ENCODE measurements at regions not wholly inside any gene's neighbourhood (a gene's known extent, or its start where the extent isn't known, plus 50 kb on each side); places are given as distances from the start of the nearest gene placed in this dataset.

DNA sequence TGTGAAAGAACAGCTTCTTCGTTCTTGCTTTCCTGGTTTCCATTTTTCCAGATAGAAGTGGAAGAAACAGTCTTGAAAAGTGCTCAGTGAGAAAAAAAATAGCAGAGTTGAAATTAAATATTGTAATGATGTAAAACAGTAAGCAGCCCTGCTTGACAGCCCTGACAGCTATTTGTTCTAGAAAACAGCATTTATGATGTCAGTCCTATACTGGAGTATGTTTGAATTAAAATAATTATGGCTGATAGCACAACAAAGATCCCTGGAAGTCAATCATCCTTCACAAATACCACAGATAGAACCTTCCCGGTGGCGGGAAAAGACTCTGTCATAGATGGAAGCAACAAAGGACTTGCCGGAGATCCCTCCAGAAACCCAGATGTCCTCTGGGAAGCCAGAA, 298.0 kb upstream of the TNRC6C start:
- POLR2A ChIA-PET = no interaction called here
- CTCF ChIA-PET = no interaction called here

DNA sequence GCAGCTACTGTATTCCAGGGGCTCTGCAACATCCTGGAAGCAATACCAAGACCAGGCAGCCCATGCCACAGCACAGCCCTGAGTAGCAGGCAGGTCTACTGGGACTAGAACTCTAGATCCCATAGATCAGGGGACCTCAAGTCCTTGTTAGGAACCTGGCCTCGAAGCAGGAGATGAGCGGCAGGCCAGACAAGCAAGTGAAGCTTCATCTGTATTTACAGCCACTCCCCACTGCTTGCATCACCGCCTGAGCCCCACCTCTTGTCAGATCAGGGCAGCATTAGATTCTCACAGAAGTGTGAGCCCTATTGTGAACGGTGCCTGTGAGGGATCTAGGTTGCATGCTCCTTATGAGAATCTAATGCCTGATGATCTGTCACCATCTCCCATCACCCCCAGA, 295.7 kb upstream of the TNRC6C start:
- TF ChIP-seq, protein P1, sequence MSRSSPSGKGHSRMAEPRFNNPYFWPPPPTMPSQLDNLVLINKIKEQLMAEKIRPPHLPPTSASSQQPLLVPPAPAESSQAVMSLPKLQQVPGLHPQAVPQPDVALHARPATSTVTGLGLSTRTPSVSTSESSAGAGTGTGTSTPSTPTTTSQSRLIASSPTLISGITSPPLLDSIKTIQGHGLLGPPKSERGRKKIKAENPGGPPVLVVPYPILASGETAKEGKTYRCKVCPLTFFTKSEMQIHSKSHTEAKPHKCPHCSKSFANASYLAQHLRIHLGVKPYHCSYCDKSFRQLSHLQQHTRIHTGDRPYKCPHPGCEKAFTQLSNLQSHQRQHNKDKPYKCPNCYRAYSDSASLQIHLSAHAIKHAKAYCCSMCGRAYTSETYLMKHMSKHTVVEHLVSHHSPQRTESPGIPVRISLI (tag by site-specific recombination; IDR thresholded peaks at IDR 0.05) = no peak
- TF ChIP-seq ZNF211 (tag by site-specific recombination; IDR thresholded peaks at IDR 0.05; ENCODE audit: low read depth) = no peak
- Histone ChIP-seq H3K9me3 (ENCODE audit: control insufficient read depth, insufficient read depth, low read depth, low read length) (no peaks in the 10 kb centered on the region), H3K27ac (ENCODE audit: extremely low read depth, low read depth, low read length) (no peak overlapping the region), H3K4me3 (ENCODE audit: low read depth, low read length) (no peak overlapping the region), H3K36me3 (ENCODE audit: control insufficient read depth in 2 of 2, insufficient read depth in 1 of 2, low read length in 2 of 2) (no peaks in the 10 kb centered on the region), H3K4me1 (ENCODE audit: control insufficient read depth, insufficient read depth, low read length) (no peaks in the 10 kb centered on the region)
- ChIA-PET POLR2A (no interaction called here), CTCF (interaction anchor here (0.6 kb wide), 2 partner anchors 163 to 356 kb away, joined by 3 to 5 read pairs; no protein-coding TSS in a partner anchor)

More for the DNA sequence above, 298.0 kb upstream of the TNRC6C start:
- Histone ChIP-seq H3K36me3 (ENCODE audit: control insufficient read depth in 2 of 2, insufficient read depth in 1 of 2, low read length in 2 of 2) (no peaks in the 10 kb centered on the region), H3K4me1 (ENCODE audit: control insufficient read depth, insufficient read depth, low read length) (no peaks in the 10 kb centered on the region), H3K4me3 (ENCODE audit: low read depth, low read length) (no peak overlapping the region), H3K9me3 (ENCODE audit: control insufficient read depth, insufficient read depth, low read depth, low read length) (no peaks in the 10 kb centered on the region), H3K27ac (ENCODE audit: extremely low read depth, low read depth, low read length) (no peak overlapping the region)
- TF ChIP-seq ZNF585B (tag by site-specific recombination; IDR thresholded peaks at IDR 0.05) = no peak
- TF ChIP-seq HOXC10 (CRISPR knock-in tag; IDR thresholded peaks at IDR 0.05) = no peak
- TF ChIP-seq ZNF248 (tag by site-specific recombination; IDR thresholded peaks at IDR 0.05) = no peak
- no peak for TF ChIP-seq GLI4 (tag by site-specific recombination; IDR thresholded peaks at IDR 0.05)
- TF ChIP-seq BCL11B (tag by site-specific recombination; IDR thresholded peaks at IDR 0.05; ENCODE audit: low read depth) = no peak
- TF ChIP-seq, protein P2, sequence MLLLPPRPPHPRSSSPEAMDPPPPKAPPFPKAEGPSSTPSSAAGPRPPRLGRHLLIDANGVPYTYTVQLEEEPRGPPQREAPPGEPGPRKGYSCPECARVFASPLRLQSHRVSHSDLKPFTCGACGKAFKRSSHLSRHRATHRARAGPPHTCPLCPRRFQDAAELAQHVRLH (tag by site-specific recombination; IDR thresholded peaks at IDR 0.05) = no peak
- TF ChIP-seq, protein P3, sequence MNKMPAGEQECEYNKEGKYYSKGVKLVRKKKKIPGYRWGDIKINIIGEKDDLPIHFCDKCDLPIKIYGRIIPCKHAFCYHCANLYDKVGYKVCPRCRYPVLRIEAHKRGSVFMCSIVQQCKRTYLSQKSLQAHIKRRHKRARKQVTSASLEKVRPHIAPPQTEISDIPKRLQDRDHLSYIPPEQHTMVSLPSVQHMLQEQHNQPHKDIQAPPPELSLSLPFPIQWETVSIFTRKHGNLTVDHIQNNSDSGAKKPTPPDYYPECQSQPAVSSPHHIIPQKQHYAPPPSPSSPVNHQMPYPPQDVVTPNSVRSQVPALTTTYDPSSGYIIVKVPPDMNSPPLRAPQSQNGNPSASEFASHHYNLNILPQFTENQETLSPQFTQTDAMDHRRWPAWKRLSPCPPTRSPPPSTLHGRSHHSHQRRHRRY (tag by site-specific recombination; IDR thresholded peaks at IDR 0.05) = no peak
- TF ChIP-seq SETDB1 (IDR thresholded peaks at IDR 0.05; ENCODE audit: insufficient read length, low read length) = no peak
- no peak for TF ChIP-seq ZBTB20 (tag by site-specific recombination; IDR thresholded peaks at IDR 0.05)
- no peak for TF ChIP-seq ZBTB48 (tag by site-specific recombination; IDR thresholded peaks at IDR 0.05)
- TF ChIP-seq ZNF677 (tag by site-specific recombination; IDR thresholded peaks at IDR 0.05) = no peak
- TF ChIP-seq, protein P4, sequence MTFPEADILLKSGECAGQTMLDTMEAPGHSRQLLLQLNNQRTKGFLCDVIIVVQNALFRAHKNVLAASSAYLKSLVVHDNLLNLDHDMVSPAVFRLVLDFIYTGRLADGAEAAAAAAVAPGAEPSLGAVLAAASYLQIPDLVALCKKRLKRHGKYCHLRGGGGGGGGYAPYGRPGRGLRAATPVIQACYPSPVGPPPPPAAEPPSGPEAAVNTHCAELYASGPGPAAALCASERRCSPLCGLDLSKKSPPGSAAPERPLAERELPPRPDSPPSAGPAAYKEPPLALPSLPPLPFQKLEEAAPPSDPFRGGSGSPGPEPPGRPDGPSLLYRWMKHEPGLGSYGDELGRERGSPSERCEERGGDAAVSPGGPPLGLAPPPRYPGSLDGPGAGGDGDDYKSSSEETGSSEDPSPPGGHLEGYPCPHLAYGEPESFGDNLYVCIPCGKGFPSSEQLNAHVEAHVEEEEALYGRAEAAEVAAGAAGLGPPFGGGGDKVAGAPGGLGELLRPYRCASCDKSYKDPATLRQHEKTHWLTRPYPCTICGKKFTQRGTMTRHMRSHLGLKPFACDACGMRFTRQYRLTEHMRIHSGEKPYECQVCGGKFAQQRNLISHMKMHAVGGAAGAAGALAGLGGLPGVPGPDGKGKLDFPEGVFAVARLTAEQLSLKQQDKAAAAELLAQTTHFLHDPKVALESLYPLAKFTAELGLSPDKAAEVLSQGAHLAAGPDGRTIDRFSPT (tag by site-specific recombination; IDR thresholded peaks at IDR 0.05) = no peak
- TF ChIP-seq, protein P5, sequence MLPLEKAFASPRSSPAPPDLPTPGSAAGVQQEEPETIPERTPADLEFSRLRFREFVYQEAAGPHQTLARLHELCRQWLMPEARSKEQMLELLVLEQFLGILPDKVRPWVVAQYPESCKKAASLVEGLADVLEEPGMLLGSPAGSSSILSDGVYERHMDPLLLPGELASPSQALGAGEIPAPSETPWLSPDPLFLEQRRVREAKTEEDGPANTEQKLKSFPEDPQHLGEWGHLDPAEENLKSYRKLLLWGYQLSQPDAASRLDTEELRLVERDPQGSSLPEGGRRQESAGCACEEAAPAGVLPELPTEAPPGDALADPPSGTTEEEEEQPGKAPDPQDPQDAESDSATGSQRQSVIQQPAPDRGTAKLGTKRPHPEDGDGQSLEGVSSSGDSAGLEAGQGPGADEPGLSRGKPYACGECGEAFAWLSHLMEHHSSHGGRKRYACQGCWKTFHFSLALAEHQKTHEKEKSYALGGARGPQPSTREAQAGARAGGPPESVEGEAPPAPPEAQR (tag by site-specific recombination; IDR thresholded peaks at IDR 0.05) = no peak
- TF ChIP-seq, protein P6, sequence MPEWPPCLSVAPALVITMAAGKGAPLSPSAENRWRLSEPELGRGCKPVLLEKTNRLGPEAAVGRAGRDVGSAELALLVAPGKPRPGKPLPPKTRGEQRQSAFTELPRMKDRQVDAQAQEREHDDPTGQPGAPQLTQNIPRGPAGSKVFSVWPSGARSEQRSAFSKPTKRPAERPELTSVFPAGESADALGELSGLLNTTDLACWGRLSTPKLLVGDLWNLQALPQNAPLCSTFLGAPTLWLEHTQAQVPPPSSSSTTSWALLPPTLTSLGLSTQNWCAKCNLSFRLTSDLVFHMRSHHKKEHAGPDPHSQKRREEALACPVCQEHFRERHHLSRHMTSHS (tag by site-specific recombination; IDR thresholded peaks at IDR 0.05) = no peak
- no peak for TF ChIP-seq ZBTB8A (tag by site-specific recombination; IDR thresholded peaks at IDR 0.05)
- TF ChIP-seq ZNF837 (tag by site-specific recombination; IDR thresholded peaks at IDR 0.05) = no peak
- TF ChIP-seq, protein P7, sequence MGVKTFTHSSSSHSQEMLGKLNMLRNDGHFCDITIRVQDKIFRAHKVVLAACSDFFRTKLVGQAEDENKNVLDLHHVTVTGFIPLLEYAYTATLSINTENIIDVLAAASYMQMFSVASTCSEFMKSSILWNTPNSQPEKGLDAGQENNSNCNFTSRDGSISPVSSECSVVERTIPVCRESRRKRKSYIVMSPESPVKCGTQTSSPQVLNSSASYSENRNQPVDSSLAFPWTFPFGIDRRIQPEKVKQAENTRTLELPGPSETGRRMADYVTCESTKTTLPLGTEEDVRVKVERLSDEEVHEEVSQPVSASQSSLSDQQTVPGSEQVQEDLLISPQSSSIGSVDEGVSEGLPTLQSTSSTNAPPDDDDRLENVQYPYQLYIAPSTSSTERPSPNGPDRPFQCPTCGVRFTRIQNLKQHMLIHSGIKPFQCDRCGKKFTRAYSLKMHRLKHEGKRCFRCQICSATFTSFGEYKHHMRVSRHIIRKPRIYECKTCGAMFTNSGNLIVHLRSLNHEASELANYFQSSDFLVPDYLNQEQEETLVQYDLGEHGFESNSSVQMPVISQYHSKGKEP (tag by site-specific recombination; IDR thresholded peaks at IDR 0.05) = no peak
- TF ChIP-seq ZNF221 (tag by site-specific recombination; IDR thresholded peaks at IDR 0.05; ENCODE audit: borderline replicate concordance) = no peak
